ENCODE measurements at regions not wholly inside any gene's neighbourhood (a gene's known extent, or its start where the extent isn't known, plus 50 kb on each side); places are given as distances from the start of the nearest gene placed in this dataset.

GRCh38 chr5:58348996-58349728, 110.7 kb downstream of the PLK2 start:
- TF ChIP-seq CTCF (IDR thresholded peaks at IDR 0.05; ENCODE audit: extremely low read depth, missing control alignments): no peak
- no peak for DNase-seq (ENCODE audit: low spot score)

GRCh38 chr5:58346041-58346440, 113.8 kb downstream of the PLK2 start:
- DNase-seq (ENCODE audit: low spot score): no peak
- TF ChIP-seq CTCF (IDR thresholded peaks at IDR 0.05; ENCODE audit: extremely low read depth, missing control alignments): no peak

- TF ChIP-seq CTCF (IDR thresholded peaks at IDR 0.05; ENCODE audit: extremely low read depth, missing control alignments): no peak
Observed at GRCh38 chr5:58341476-58341875, 118.4 kb downstream of the PLK2 start.

GRCh38 chr5:58335518-58335917, 124.4 kb downstream of the PLK2 start:
- DNase-seq (ENCODE audit: low spot score): no peak
- no peak for TF ChIP-seq CTCF (IDR thresholded peaks at IDR 0.05; ENCODE audit: extremely low read depth, missing control alignments)

More at GRCh38 chr5:58341476-58341875, 118.4 kb downstream of the PLK2 start:
- DNase-seq (ENCODE audit: low spot score): no peak

- no peak for TF ChIP-seq CTCF (IDR thresholded peaks at IDR 0.05; ENCODE audit: extremely low read depth, missing control alignments)
- no peak for DNase-seq (ENCODE audit: low spot score)
Observed at GRCh38 chr5:58334035-58334434, 125.9 kb downstream of the PLK2 start.

GRCh38 chr5:58330781-58331180, 129.1 kb downstream of the PLK2 start:
- no peak for TF ChIP-seq CTCF (IDR thresholded peaks at IDR 0.05; ENCODE audit: extremely low read depth, missing control alignments)
- no peak for DNase-seq (ENCODE audit: low spot score)

GRCh38 chr5:58327289-58327688, 132.6 kb downstream of the PLK2 start:
- no peak for TF ChIP-seq CTCF (IDR thresholded peaks at IDR 0.05; ENCODE audit: extremely low read depth, missing control alignments)
- no peak for DNase-seq (ENCODE audit: low spot score)

Measured in GM20000 (cell line).